Activated T-cell treated with anti-CD3 and anti-CD28 coated beads for 48 hours (primary cell): ENCODE measurements at regions not wholly inside any gene's neighbourhood (a gene's known extent, or its start where the extent isn't known, plus 50 kb on each side); places are given as distances from the start of the nearest gene placed in this dataset.

Experiments
- DNase-seq: peaks from one replicate; pipeline ENCODE4 v3.0.0-alpha.2; 2020; ENCODE audit warnings: low read depth

DNA sequence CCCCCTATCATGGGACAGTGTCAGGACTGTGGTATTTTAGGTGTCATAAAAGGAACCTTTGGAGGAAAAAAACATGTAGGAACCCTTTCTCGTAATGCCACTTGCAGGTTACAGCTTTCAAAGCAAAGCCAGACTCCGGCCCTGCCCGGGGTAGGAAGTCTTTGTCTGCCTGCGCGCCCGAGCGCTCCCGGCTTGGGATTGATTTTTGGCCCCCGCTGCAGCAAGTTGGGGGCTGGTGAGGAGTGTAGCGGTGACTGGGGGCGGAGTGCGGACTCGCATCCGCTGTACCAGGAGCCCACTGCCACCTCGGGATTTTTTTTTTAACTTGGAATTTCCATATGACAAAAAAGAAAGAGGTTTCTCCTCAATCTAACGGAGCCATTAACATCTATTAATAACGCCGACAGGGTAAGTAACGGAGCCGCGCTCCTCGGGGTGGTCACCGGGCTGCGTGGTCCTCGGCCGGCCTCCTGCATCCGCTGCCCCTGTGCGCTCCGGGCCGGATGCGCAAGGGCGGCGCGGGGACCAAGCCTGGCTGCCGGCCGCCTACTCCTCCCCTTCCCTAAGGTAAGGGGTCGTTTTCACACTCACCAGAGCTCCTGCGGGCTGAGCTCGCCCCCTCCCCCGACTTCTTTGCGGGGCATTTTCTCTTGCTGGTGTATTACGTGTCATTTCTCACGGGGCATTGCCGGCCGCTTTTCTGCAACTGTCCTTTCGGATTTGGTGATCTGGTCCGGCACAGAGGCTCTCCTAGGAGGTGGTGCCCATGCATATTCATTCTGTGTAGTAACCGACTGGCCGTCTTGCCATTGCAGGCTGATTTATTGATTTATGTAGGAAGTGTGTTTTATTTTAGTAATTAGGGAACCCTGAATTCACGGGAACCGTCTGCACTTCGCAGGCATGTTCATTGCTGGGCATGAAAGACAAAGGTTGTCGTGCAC, 219.8 kb upstream of the TOPAZ1 start:
- DNase-seq, result no peak

DNA sequence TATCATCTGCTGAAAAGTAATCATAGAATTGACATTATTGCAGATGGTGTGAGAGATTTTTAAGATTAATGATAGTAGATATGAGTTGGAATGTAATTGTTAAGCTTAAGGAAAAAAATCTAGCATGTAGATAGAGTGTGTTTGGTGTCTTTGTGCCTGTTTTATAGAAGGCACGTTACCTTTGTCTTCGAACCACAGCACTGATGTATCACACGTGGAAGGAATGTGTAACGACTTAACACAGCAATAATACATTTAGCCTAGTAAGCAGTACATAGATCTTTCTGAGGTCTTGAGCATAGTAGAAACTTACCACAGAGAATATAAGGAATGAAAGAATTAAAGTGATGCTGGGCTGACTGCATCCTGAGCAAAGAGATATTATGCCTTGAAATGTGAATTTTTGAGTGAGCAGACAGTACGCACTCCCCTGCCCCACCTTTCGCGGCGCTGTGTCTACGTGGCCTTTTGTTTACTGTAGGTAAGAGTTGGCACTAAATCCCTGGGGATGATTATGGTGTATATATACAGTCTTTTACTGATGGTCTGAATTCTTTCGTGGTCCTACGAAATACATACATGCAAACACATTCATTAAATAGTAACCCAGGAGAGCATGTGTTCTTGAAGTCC, 217.6 kb upstream of the TOPAZ1 start:
- DNase-seq, result no peak

DNA sequence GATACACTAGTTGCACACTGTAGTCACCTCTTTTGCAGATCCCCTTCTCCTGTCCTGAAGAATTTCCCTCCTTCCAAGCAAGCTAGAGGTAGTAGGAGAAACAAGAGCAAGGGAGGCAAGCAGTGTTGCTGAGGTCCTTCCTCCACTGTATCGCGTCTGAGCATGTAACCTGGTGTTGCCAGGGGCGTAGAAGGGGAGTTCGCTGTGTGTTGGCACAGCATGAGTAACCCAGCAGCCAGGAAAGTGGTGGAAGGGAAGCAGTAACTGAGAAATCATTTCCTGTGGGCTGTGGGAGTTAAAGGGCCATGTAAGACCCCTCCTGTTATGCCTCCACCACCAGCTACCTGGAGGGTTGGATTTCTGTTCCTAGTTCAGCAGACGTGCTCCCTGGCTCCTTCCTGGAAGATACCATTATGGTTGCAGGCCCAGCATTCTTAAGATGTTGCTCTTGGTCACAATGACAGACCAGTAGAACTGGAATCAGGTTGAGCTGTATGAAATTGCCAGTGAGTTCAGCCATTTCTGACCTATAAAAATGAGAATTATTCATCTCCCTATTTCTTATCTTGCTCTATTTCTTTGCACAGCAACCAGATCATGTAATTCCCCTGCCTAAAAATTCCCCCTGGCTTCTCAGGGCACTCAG, 215.3 kb upstream of the TOPAZ1 start:
- no peak for DNase-seq

DNA sequence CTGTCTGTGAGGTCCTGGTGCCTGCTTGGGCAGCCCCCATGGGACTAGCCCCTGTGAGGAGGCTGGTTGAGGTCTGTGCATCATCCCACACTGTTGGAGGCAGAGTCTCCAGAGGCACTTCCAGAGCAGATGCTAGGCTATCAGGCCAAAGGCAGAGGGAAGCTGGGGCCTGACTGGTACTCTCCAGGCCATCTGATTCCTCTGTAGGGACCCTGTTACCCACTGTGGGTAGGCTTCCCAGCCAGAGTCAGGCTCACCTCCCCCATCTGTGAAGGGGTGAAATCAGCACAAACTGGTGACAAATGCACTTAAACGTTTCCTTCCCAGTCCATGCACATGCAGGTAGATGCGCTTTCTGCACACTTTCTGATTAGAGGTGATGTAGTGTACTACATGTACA, 212.6 kb upstream of the TOPAZ1 start:
- no peak for DNase-seq

DNA sequence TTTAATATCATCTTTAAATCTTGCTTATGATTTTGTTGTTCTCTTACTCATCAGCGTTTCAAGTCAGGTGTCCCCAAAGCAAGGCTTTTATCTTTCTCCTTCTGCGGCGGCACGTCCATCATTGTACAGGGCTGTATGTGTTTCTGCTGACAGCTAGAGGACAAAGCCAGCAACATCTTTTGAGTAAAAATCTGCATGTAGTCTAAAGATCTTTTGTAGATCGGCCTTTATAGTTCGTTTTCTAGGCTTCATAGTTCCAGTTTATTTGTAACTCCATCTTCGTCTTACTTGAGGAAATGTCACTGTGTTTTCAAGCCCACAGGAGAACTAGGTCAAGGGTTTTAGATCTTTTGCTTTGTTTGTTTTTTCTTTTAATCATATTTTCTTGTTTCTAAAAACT, 211.4 kb upstream of the TOPAZ1 start:
- DNase-seq, result no peak

DNA sequence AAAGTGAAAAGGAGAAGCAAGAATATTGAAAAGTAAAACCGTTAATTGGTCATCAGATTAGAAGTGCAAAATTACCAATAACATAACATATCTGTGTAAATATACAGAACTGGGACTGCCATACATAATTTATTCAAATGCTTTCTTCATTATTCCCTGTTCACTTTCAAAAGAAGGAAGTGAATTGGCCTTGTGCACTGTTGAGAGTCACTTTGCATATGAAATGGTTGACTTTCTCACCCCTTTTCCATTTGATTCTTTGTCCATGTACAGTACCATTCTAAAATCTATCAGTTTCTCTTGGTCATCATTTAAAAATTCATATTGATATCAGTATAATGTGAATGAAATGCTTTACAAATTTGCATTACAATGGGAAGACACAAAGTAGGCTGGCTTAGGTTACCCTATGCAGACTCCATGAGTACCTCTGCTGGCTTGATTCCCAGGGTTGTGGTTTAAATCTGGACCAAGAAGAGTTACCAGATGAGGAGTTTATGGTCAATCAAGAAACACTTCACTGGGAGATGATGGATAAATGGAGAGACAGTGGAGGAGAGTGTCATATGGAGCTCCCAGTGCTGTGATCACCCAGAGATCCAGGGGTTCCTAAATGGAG, 210.9 kb upstream of the TOPAZ1 start:
- no peak for DNase-seq

DNA sequence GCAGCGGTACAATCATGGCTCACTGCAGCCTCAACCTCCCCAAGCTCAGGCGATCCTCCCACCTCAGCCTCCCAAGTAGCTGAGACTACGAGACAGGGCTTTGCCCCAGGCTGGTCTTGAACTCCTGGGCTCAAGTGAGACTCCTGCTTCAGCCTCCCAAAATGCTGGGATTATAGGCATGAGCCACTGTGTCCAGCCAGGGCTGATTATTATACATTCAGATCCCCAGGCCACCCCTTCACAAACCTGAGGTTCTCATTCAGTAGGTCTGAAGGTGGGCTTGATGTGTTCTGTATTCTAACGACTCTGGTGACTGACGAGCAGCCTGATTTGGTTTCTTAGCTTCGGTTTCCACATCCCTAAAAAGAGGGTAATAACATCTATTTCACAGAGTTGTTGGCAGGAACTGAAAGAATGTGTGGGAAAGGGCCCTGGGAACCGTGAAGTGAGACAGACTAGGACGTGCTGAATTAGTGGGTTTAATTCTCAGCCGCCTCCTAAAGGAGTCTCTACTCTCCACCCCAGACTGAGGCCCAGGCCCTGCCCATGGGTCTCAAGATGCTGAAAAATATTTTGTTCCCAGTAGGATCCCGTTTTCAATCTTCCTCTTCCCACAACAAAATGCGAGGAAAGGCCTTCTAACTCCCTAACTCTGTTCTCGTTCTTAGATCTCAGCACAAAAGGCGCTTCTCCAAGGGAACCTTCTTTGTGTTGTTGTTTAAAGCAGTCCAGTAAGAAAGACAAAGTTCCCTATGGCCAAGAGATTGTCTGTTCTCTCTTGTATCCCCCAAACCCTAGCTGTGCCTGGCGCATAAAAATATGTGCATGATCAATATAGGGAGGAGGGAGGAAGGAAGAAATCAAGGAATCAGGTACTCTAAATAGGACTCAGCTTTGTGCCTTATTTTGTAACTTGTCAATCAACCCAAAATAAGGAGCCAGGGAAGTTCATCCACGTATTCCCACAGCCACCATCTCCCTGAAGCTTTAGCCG, 210.0 kb upstream of the TOPAZ1 start:
- DNase-seq, result no peak

DNA sequence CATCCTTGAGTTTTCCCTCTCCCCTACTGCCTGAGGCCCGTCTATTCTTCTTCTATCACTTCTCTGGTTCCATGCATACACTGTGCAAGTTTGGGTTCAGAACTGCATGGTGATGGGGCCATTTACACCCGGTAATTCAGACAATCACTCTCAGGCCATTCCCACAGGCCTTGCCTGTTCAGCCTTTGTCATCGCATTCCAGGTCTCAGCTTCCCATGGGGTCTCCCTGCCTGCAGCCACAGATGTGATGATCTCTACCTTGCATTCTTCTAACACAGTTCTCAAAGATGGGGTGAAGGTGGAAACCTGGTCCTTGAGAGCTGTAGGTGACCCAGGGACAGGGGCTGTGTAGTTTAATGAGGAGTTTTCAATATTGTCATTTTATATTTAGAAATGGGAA, 209.2 kb upstream of the TOPAZ1 start:
- DNase-seq, result no peak

DNA sequence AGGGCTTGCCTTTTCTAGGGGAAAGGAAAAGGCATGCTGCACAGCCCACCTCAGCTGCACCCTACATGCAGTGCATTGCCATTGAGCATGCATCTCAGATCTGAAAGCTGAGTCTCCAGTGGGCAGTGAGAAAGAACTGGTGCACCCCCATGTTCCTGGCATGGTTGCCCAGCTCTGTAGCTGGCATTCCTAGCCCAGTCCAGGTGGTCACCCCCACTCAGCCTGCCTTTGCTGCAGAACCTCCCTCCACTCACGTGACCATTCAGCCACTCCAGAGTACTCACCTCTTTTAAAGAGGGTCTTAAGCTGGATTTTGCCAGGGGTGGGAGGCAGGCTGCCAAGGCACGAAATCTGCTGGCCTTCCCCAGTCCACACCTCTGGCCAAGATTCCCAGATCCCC, 208.6 kb upstream of the TOPAZ1 start:
- DNase-seq, result no peak

DNA sequence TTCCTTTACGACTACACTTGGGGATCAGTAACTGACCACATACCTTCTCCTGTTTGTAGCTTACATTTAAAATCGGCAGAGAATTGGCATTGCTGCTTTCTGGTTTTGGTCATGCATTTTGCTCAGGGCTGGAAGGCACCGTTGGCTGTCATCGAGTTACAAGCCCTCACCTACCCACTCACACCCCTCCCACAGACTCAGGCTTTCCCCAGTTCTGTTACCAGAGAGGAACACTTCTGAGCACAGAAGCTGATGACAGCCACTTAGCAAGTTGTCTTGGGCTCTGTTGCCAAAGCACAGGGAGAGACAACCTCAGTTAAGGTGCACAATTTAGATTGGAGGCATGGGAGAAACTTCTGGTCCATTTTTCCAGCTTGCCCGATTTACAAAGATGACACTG, 204.8 kb upstream of the TOPAZ1 start:
- DNase-seq, result no peak

DNA sequence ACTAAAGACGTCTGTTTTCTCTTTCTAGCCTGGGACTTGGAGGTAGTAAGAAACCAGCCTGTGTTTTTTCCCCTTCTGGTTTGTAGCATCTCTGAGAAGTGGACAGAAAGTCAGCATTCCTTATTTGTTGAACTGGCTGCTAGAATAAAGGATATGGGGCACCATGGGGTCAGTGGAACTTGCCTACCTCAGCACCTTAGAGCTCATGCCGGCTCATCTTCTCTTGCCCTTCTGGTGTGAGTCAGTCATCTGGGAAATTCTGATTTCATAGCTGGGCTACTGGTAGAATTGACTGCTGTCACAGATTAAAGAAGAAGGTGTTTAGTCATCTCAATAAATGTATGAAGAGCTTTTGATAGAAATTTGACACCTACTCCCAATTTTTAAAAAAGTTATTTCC, 202.7 kb upstream of the TOPAZ1 start:
- DNase-seq, result no peak

DNA sequence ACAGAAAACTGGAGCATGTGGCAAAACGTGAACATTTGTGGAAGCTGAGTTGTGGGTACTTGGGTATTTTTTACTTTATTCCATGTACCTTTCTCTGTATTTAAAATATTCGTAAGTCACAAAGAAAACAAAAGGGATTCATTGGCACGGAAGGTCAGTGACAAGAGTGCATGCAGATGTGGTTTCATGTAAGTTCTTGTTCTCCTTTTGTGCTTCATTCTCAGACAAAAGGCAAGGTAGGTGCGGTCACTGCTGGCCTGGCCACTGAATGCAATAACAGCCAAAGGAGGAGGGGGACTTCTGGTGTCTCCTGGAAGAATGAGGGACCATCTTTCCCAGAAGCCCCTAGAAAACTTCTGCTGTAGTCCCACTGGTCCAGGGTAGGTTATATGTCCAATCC, 200.0 kb upstream of the TOPAZ1 start:
- no peak for DNase-seq

DNA sequence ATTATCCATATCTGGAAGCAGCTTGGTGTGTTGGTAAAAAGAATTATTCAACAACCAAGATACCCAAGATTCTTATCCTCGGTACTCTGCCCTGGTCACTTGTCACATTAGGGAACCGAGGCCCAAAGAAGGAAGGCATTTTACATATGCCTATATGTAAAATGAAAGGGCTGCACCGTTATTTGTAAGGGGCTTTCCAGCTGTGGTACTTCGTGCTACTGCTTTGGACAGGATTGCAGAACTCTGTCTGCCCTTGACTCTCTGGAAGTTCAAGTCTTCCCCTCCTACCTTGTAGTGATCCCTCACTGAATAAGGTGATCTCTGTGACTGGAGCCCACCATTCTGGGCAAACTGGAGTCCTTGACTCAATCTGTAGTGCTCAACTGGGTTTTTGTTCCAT, 198.9 kb upstream of the TOPAZ1 start:
- no peak for DNase-seq

DNA sequence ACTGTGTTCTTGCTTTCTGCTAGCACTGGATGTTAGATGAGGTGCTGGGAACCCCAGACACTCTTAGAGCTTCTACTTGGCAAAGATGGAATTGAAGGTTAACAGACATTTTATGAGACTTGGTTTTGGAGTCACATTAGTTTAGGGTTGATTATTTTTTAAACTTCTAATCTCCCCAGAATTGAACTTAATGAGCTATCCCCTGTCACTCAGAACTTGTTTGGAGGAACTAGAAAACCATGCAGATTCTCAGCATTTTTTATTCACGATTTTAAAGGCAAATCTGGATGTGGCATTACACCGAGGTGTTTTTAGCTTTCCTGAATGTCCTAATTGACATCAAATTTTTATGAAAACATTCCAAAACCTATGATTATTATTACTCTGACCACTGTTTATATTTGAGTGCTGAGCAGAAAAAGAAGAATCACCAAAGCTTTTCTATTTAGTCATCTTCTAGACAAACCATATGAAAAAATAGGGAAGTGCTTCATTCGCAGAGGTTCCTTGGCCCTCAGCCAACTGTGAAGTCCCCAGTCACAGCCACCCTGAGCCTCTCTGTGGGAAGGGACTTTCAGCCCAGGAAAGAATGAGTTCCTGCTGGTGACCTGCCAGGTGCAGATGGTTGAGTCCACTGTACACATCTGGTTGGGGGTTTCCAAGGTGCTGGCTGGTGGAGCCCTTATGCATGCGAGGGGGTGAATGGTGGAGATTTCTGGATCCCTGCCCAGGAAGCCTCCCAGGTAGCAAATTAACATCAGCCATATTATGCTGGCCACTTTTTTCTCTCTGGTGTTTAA, 196.0 kb upstream of the TOPAZ1 start:
- no peak for DNase-seq

DNA sequence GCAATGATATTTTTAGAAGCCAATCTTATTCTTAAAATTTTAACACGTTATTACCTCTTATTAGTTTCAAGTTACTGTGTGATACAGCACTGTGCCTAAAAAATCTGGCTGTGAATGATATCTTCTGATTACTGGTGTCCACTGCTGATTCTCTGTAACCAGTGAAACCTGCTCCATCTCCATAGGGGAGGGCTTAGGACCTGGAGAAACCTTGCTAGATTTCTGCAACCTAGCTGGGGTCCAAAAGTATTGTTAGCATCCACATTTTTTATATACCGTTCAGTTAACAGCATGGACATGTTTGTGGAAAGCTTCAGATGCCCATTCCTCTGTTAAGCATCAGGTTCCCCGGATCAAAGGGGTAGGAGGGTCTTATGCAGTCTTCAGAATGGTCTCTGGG, 193.9 kb upstream of the TOPAZ1 start:
- no peak for DNase-seq

DNA sequence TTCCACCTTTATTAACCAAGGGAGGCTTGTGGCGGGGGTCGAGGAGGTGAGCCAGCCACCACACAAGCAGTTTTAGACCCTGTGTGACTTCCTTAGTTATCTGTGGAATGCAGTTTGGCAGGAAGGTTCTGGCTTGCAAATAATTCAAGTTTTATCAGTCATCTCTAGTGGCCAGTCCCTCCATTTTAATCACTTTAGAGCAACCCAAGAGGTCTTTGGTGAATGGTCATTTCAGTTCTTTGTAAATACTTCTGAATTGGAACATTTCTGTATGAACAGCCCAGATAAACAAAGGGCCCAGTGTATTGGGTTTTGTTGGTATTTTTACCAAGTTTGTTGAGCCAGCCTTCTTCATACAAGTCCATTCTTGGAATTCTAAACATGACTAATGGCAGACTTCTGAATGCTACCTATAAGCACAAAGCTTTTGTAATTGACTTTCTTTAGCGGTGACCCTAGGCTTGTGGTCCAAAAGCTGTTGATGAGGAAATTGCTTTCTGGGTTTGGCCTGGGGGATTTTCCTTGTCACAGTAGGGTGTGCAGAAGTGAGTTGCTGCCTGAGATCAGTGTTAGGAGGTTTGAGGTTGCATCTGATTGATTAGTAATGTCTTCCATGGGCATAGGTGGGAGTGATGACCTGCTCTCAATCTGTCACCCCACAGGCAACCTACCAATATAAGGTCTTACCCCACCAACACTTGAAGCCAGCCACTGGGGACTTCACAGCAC, 193.3 kb upstream of the TOPAZ1 start:
- DNase-seq, result no peak

DNA sequence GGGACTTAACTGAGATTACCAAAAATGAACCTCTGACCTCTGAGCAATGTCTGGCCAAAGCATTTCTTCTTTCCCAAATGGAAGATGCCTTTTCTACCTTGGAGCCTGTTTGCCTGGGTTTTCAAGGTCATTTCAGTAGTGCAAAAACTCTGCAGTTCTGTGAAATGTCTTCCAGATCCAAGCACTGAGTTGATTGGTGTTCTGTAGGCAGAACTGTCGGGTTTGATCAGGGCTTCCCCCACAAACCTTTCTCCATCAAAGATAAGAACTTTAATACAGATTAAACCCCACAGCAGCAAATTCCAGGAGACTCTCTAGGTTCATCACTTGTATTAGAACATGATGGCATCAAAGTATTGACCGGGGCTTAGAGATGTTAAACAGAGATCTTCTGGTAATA, 192.7 kb upstream of the TOPAZ1 start:
- DNase-seq, result no peak

DNA sequence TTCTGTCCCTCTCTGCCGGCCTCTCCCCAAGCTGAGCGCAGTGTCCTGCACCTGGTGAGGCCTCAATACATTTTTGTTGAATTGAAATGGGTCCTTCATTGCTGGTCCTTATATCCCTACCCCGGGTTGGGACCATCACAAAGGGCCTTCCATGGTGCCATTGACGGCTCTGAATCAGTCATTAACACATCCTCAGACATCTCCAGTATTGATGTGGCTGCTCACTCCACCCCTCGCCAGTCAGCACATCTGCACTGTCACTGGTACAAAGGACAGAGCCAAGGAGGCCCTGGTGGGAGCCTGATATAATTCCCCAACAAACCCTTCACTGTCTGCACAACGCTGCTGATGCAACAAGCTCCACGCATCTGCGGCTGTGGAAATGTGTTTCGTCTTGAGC, 191.6 kb upstream of the TOPAZ1 start:
- no peak for DNase-seq

DNA sequence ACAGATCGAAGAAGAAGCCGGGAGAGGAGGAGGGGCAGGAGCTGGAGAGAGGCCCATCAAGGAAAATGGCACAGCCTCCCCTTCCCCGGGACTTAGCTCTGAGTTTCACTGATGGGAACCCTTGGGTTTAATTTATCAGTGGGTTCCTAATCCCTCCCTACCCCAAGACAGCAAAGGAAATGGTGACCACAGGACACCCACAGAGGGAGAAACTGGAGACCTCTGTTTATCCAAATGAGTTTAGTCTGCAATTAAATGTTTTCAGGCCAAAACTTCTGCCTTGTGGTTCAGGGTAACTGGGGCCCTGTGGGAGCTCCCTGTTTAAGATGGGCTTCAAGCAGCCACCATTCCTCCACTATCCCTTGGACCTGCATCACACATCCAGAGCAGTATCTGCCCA, 190.8 kb upstream of the TOPAZ1 start:
- DNase-seq, result no peak

DNA sequence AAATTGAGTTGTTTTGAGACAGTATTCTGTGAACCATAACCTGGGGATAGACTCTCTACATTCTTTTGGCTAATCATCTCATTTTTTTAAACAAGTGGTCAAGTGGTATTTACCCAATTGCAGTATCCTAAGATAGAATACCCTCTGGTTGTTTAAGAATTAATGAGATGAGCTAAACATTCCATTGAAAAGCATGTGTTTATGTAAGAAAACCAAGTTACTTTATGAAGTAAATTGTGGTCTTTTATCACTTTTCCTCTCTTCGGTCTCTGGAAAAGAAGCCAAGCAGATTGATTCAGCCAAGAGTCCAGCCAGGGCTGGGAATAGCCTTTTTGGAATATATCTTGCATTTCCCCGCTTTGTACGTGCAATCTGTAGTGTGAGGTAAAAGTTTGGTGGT, 185.7 kb upstream of the TOPAZ1 start:
- DNase-seq, result no peak
